Amygdala (tissue), 56 donors: ENCODE measurements at regions not wholly inside any gene's neighbourhood (a gene's known extent, or its start where the extent isn't known, plus 50 kb on each side); places are given as distances from the start of the nearest gene placed in this dataset.
"Not testable (repeated sequence)": the region's sequence is repeated elsewhere in the genome, so short reads cannot be mapped to it uniquely, and the experiment has no call there.

Source experiments
- DNase-seq, 56 donors: peaks; one replicate each; lab custom pipeline; 2025; lab: John Stamatoyannopoulos, UW

GRCh38 chr20:50322703-50323131 lies 132.1 kb downstream of the CEBPB start:
- no peak for DNase-seq

- DNase-seq = no peak
Observed at GRCh38 chr20:50323209-50323608, 132.6 kb downstream of the CEBPB start.

GRCh38 chr20:50323777-50324775 lies 133.4 kb downstream of the CEBPB start:
- DNase-seq = no peak

GRCh38 chr20:50325215-50325614 lies 134.6 kb downstream of the CEBPB start:
- DNase-seq = no peak

- DNase-seq = no peak
Observed at GRCh38 chr20:50325651-50326050, 135.0 kb downstream of the CEBPB start.

GRCh38 chr20:50327666-50328065 lies 137.0 kb downstream of the CEBPB start:
- DNase-seq = no peak

GRCh38 chr20:50328222-50328979 lies 137.8 kb downstream of the CEBPB start:
- no peak for DNase-seq

GRCh38 chr20:50328996-50329898 lies 138.6 kb downstream of the CEBPB start:
- no peak for DNase-seq

- no peak for DNase-seq
Observed at GRCh38 chr20:50329981-50330503, 139.4 kb downstream of the CEBPB start.

- DNase-seq = peak in 2 of 56 donors; percentile 17 to 19
Observed at GRCh38 chr20:50330504-50331313, 140.1 kb downstream of the CEBPB start.

- DNase-seq = no peak
Observed at GRCh38 chr20:50331469-50332363, 141.1 kb downstream of the CEBPB start.

GRCh38 chr20:50332491-50332980 lies 141.9 kb downstream of the CEBPB start:
- no peak for DNase-seq

- no peak for DNase-seq
Observed at GRCh38 chr20:50333131-50333670, 142.6 kb downstream of the CEBPB start.

GRCh38 chr20:50333812-50334211 lies 143.2 kb downstream of the CEBPB start:
- no peak for DNase-seq

GRCh38 chr20:50334512-50334911 lies 143.9 kb downstream of the CEBPB start:
- not testable (repeated sequence) for DNase-seq

- peak in 3 of 56 donors; percentile 9 to 24 (median 17) for DNase-seq
Observed at GRCh38 chr20:50335105-50335504, 144.5 kb downstream of the CEBPB start.

- DNase-seq = no peak
Observed at GRCh38 chr20:50335866-50336265, 145.2 kb downstream of the CEBPB start.

GRCh38 chr20:50336661-50337060 lies 146.0 kb downstream of the CEBPB start:
- no peak for DNase-seq
